CD4-positive, alpha-beta T cell (primary cell): ENCODE measurements at regions not wholly inside any gene's neighbourhood (a gene's known extent, or its start where the extent isn't known, plus 50 kb on each side); places are given as distances from the start of the nearest gene placed in this dataset.

Source experiments
- ATAC-seq: fragments of 200-7000 bp; cut with Tn5 transposase; one replicate; pipeline ENCODE4 v1.10.0; 2022; ENCODE audit warnings: mild to moderate bottlenecking; ENCODE audit not compliant: poor library complexity
- CTCF ChIA-PET: fragments of 350-600 bp; sonication (Branson Sonifier 250); formaldehyde crosslinking; loops from one replicate; lab custom pipeline; 2021; ENCODE audit warnings: antibody characterized with exemption, inconsistent platforms; lab: Charles Lee
- POLR2A ChIA-PET: fragments of 350-600 bp; sonication (Branson Sonifier 250); formaldehyde crosslinking; loops from one replicate; lab custom pipeline; 2021; ENCODE audit warnings: antibody characterized with exemption, inconsistent platforms; lab: Charles Lee
- DNase-seq, 14 experiments: peaks; one replicate each; pipeline ENCODE4 v3.0.0-alpha.2; 2013 to 2020; ENCODE audit warnings: mixed read lengths in 2 of 14
- H3K27ac ChIP-seq, 2 donors: one replicate each; pipeline versions ENCODE4 v1.5.1 to v1.7.0; 2013; ENCODE audit warnings: low read length in 2 of 2, low read depth in 1 of 2, mild to moderate bottlenecking in 1 of 2
- H3K27me3 ChIP-seq, 2 experiments: 1 replicate in 1 of 2; 2 replicates in 1 of 2; pipeline versions ENCODE4 v1.6.1 to v1.7.0; 2013; ENCODE audit warnings: low read length in 2 of 2, control low read depth in 1 of 2, mild to moderate bottlenecking in 1 of 2, moderate library complexity in 1 of 2; ENCODE audit not compliant: insufficient read depth in 2 of 2, control insufficient read depth in 1 of 2
- H3K36me3 ChIP-seq: one replicate; pipeline ENCODE4 v1.6.1; 2013; ENCODE audit warnings: low read length, control low read depth; ENCODE audit not compliant: insufficient read depth
- H3K4me1 ChIP-seq: one replicate; pipeline ENCODE4 v1.6.1; 2013; ENCODE audit warnings: low read length, control low read depth; ENCODE audit not compliant: insufficient read depth
- H3K4me3 ChIP-seq: one replicate; pipeline ENCODE4 v1.5.1; 2013; ENCODE audit warnings: mild to moderate bottlenecking, low read length, moderate library complexity
- H3K9me3 ChIP-seq, 2 experiments: 1 replicate in 1 of 2; 2 replicates in 1 of 2; pipeline versions ENCODE4 v1.6.1 to v1.7.0; 2013; ENCODE audit warnings: low read length in 2 of 2, mild to moderate bottlenecking in 2 of 2, control low read depth in 1 of 2, moderate library complexity in 1 of 2; ENCODE audit not compliant: control insufficient read depth in 1 of 2, insufficient read depth in 1 of 2
- H3K27ac Mint-ChIP-seq: one replicate; pipeline ENCODE4 v1.8.0; 2020; ENCODE audit warnings: mixed read lengths
- H3K27me3 Mint-ChIP-seq: one replicate; pipeline ENCODE4 v1.8.0; 2021; ENCODE audit warnings: mixed read lengths
- H3K36me3 Mint-ChIP-seq: one replicate; pipeline ENCODE4 v1.8.0; 2021; ENCODE audit warnings: low read depth, mixed read lengths
- H3K4me1 Mint-ChIP-seq: one replicate; pipeline ENCODE4 v1.8.0; 2021; ENCODE audit warnings: low read depth, mixed read lengths
- H3K4me3 Mint-ChIP-seq: one replicate; pipeline ENCODE4 v1.8.0; 2020; ENCODE audit warnings: mild to moderate bottlenecking, mixed read lengths
- H3K9me3 Mint-ChIP-seq: one replicate; pipeline ENCODE4 v1.8.0; 2020; ENCODE audit warnings: mixed read lengths
- intact Hi-C, 2 experiments: fragments of 100-400 bp; cut with DNase I in 1 of 2; cut with micrococcal nuclease in 1 of 2; formaldehyde crosslinking; loops; one replicate each; pipeline versions ENCODE4 v1.15.1 to v1.9.0; 2023 to 2025; cut with DNase I, micrococcal nuclease
- TF ChIP-seq, protein P1 (sequence below): fragments of 200-600 bp; IDR thresholded peaks from one replicate; pipeline ENCODE4 v1.8.0; 2022; ENCODE audit warnings: antibody characterized with exemption, mild to moderate bottlenecking

DNA sequence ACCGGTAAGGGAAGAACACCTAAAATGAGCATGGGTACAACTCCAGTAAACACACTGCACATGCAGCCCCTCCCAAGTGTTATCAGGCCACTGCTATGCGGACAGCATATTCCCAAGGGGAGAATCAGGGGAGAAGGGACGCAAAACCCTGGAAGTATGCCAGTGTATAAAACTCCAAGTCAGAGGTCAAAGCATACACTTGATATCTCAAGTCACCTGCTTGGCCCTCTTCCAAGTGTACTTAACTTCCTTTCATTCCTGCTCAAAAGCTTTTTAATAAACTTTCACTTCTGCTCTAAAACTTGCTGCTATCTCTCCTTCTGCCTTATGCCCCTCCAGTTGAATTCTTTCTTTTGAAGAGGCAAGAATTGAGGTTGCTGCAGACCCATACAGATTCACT, 408.1 kb downstream of the HTR1A start:
- ChIA-PET CTCF (no interaction called here), POLR2A (no interaction called here)
- H3K4me1 Mint-ChIP-seq, result no peaks in the 10 kb centered on the region
- no peaks in the 10 kb centered on the region for H3K36me3 ChIP-seq
- H3K27me3 Mint-ChIP-seq, result no peaks in the 10 kb centered on the region
- H3K9me3 ChIP-seq, result peaks cover 0 to 4% of the 10 kb centered on the region in 2 experiments
- H3K27me3 ChIP-seq, result no peaks in the 10 kb centered on the region
- intact Hi-C loops, result no loop called here
- no peak for ATAC-seq
- no peak overlapping the region for H3K4me3 ChIP-seq
- no peak overlapping the region for H3K27ac ChIP-seq
- no peak for DNase-seq
- H3K4me3 Mint-ChIP-seq, result no peak overlapping the region
- TF ChIP-seq, protein P1, sequence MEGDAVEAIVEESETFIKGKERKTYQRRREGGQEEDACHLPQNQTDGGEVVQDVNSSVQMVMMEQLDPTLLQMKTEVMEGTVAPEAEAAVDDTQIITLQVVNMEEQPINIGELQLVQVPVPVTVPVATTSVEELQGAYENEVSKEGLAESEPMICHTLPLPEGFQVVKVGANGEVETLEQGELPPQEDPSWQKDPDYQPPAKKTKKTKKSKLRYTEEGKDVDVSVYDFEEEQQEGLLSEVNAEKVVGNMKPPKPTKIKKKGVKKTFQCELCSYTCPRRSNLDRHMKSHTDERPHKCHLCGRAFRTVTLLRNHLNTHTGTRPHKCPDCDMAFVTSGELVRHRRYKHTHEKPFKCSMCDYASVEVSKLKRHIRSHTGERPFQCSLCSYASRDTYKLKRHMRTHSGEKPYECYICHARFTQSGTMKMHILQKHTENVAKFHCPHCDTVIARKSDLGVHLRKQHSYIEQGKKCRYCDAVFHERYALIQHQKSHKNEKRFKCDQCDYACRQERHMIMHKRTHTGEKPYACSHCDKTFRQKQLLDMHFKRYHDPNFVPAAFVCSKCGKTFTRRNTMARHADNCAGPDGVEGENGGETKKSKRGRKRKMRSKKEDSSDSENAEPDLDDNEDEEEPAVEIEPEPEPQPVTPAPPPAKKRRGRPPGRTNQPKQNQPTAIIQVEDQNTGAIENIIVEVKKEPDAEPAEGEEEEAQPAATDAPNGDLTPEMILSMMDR, result no peak
- H3K9me3 Mint-ChIP-seq, result peaks cover 3% of the 10 kb centered on the region
- H3K36me3 Mint-ChIP-seq, result no peaks in the 10 kb centered on the region
- H3K4me1 ChIP-seq, result no peaks in the 10 kb centered on the region
- no peak overlapping the region for H3K27ac Mint-ChIP-seq

DNA sequence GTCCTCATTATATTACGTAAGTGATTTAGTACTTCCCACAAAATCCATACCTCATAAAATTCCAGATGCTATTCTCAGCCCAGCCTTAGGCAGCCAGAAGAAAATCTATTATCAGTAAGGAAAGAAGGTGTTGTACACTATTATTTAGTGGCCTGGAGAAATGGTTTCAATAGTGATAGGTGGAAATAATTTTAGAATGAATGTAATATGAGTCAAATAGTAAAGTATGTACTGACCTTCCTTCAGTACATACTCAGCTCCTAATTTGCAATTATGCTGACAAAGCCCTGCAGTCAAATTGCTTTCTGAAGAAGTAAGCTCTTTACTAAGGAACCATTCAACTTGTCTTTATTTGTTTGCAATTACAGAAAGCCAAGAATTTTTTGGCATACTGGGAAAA, 409.2 kb downstream of the HTR1A start:
- no peaks in the 10 kb centered on the region for H3K27me3 ChIP-seq
- H3K27ac ChIP-seq, result no peak overlapping the region
- ChIA-PET CTCF (no interaction called here), POLR2A (no interaction called here)
- Mint-ChIP-seq H3K27ac (no peak overlapping the region), H3K4me3 (no peak overlapping the region), H3K36me3 (no peaks in the 10 kb centered on the region), H3K4me1 (no peaks in the 10 kb centered on the region), H3K27me3 (no peaks in the 10 kb centered on the region), H3K9me3 (peaks cover 3% of the 10 kb centered on the region)
- no peak overlapping the region for H3K4me3 ChIP-seq
- TF ChIP-seq, protein P1, result no peak
- no peaks in the 10 kb centered on the region for H3K36me3 ChIP-seq
- no peak for ATAC-seq
- intact Hi-C loops, result no loop called here
- no peaks in the 10 kb centered on the region for H3K4me1 ChIP-seq
- no peak for DNase-seq
- peaks cover 0 to 4% of the 10 kb centered on the region in 2 experiments for H3K9me3 ChIP-seq

DNA sequence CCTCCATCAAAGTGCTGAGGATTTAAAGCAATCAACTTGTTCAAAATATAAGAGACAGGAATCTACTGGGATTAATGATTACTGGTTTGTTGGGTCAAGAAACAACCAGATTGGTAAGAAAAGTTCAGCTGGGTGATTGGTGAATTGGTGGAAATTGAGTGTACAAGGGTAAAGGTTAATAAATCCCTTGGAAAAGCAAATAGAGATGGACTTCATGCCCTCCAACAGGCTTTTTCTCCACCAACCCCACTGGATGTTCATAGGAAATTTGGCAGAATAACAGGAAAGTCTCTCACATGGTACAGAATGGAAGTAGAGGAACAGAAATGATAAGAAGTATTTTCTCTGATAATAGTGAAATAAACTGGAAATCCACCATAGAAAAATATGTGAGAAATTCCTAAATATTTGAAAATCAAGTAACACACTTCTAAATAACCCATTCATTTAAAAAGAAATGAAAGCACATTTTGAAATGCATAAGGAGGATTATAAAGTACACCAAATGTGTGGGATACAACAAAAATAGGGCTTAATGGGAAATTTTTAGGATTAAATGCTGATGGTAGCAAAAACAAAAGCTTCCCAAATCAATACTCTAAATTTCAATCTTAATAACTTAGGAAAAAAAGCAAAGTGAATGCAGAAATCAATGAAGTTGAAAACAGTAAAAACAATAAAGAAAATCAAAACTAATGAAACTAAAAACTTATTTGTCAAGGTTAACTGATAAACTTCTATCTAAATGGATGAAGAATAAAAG, 426.2 kb downstream of the HTR1A start:
- no peak for DNase-seq
- Mint-ChIP-seq H3K27ac (no peak overlapping the region), H3K27me3 (no peaks in the 10 kb centered on the region), H3K9me3 (peaks cover 10% of the 10 kb centered on the region), H3K4me1 (no peaks in the 10 kb centered on the region), H3K36me3 (no peaks in the 10 kb centered on the region), H3K4me3 (no peak overlapping the region)
- ChIA-PET POLR2A (no interaction called here), CTCF (no interaction called here)
- ATAC-seq, result no peak
- no peaks in the 10 kb centered on the region for H3K36me3 ChIP-seq
- no peak overlapping the region for H3K4me3 ChIP-seq
- TF ChIP-seq, protein P1, result no peak
- H3K4me1 ChIP-seq, result no peaks in the 10 kb centered on the region
- no peaks in the 10 kb centered on the region for H3K27me3 ChIP-seq
- peaks cover 0 to 3% of the 10 kb centered on the region in 2 experiments for H3K9me3 ChIP-seq
- intact Hi-C loops, result no loop called here
- H3K27ac ChIP-seq, result no peak overlapping the region
